HepG2 (cell line): ENCODE measurements at regions not wholly inside any gene's neighbourhood (a gene's known extent, or its start where the extent isn't known, plus 50 kb on each side); places are given as distances from the start of the nearest gene placed in this dataset.

ENCODE experiments used
- MAFG ChIP-seq: sonication (generic); formaldehyde crosslinking; IDR thresholded peaks from 2 replicates; pipeline ENCODE4 v1.5.1; 2020; ENCODE audit warnings: mild to moderate bottlenecking, missing genetic modification reagents
- POLR2AphosphoS5 ChIP-seq: IDR thresholded peaks from 2 replicates; pipeline ENCODE4 v1.6.1; 2012; ENCODE audit warnings: low read depth, low read length
- STAT5B ChIP-seq: sonication (generic); formaldehyde crosslinking; IDR thresholded peaks from 2 replicates; pipeline ENCODE4 v1.4.0; 2020; ENCODE audit warnings: missing genetic modification reagents
- ZBTB38 ChIP-seq: sonication (generic); formaldehyde crosslinking; IDR thresholded peaks from 2 replicates; pipeline ENCODE4 v1.5.1; 2020; ENCODE audit warnings: mild to moderate bottlenecking, missing genetic modification reagents
- ZBTB8A ChIP-seq: sonication (generic); formaldehyde crosslinking; IDR thresholded peaks from 2 replicates; pipeline ENCODE4 v1.4.0; 2020; ENCODE audit warnings: mild to moderate bottlenecking, low read depth, missing genetic modification reagents, borderline replicate concordance
- TF ChIP-seq, protein P1 (sequence below), 2 experiments: IDR thresholded peaks; 2 replicates each; pipeline ENCODE4 v1.6.1; 2011 to 2012; ENCODE audit warnings: low read length in 2 of 2, borderline replicate concordance in 1 of 2, low read depth in 1 of 2, mild to moderate bottlenecking in 1 of 2, moderate library complexity in 1 of 2
- TF ChIP-seq, protein P2 (sequence below), 2 experiments: sonication (generic) in 1 of 2; formaldehyde crosslinking in 1 of 2; IDR thresholded peaks; 2 replicates each; pipeline versions ENCODE4 v1.4.0 to v1.6.1; 2016 to 2020; ENCODE audit warnings: borderline replicate concordance in 1 of 2, low read depth in 1 of 2, mild to moderate bottlenecking in 1 of 2, missing genetic modification reagents in 1 of 2
- TF ChIP-seq, protein P3 (sequence below), 2 experiments: sonication (generic) in 1 of 2; formaldehyde crosslinking in 1 of 2; IDR thresholded peaks; 2 replicates each; pipeline versions ENCODE4 v1.5.1 to v1.6.1; 2011 to 2020; ENCODE audit warnings: borderline replicate concordance in 1 of 2, low read depth in 1 of 2, low read length in 1 of 2, mild to moderate bottlenecking in 1 of 2, missing genetic modification reagents in 1 of 2, moderate library complexity in 1 of 2

DNA sequence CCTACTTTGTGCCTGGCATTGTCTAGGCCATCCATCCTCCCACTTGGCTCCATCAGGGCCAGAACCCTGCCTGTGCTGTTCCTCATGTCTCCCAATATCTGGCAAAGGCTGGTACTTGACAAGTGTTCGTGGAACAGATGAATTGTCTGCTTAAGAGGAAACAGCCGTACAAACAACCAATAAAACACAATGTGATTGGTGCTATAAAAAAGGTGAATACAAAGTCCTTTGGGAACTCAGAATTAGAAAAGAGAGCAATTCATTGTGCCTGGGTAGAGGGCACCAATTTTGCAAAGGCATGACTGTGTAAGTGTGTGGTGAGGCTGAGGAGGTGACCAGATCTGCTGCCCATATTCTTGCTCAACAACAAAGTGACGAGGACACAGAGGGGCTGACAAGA, 164.5 kb upstream of the PPP2R3A start:
- TF ChIP-seq, protein P1, sequence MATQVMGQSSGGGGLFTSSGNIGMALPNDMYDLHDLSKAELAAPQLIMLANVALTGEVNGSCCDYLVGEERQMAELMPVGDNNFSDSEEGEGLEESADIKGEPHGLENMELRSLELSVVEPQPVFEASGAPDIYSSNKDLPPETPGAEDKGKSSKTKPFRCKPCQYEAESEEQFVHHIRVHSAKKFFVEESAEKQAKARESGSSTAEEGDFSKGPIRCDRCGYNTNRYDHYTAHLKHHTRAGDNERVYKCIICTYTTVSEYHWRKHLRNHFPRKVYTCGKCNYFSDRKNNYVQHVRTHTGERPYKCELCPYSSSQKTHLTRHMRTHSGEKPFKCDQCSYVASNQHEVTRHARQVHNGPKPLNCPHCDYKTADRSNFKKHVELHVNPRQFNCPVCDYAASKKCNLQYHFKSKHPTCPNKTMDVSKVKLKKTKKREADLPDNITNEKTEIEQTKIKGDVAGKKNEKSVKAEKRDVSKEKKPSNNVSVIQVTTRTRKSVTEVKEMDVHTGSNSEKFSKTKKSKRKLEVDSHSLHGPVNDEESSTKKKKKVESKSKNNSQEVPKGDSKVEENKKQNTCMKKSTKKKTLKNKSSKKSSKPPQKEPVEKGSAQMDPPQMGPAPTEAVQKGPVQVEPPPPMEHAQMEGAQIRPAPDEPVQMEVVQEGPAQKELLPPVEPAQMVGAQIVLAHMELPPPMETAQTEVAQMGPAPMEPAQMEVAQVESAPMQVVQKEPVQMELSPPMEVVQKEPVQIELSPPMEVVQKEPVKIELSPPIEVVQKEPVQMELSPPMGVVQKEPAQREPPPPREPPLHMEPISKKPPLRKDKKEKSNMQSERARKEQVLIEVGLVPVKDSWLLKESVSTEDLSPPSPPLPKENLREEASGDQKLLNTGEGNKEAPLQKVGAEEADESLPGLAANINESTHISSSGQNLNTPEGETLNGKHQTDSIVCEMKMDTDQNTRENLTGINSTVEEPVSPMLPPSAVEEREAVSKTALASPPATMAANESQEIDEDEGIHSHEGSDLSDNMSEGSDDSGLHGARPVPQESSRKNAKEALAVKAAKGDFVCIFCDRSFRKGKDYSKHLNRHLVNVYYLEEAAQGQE (IDR thresholded peaks at IDR 0.05; ENCODE audit: borderline replicate concordance in 1 of 2, low read depth in 1 of 2, low read length in 2 of 2): no peak
- TF ChIP-seq POLR2AphosphoS5 (no peak), ZBTB38 (CRISPR knock-in tag) (no peak), ZBTB8A (no peak), MAFG (CRISPR knock-in tag) (no peak), STAT5B (CRISPR knock-in tag) (no peak)
- TF ChIP-seq, protein P2, sequence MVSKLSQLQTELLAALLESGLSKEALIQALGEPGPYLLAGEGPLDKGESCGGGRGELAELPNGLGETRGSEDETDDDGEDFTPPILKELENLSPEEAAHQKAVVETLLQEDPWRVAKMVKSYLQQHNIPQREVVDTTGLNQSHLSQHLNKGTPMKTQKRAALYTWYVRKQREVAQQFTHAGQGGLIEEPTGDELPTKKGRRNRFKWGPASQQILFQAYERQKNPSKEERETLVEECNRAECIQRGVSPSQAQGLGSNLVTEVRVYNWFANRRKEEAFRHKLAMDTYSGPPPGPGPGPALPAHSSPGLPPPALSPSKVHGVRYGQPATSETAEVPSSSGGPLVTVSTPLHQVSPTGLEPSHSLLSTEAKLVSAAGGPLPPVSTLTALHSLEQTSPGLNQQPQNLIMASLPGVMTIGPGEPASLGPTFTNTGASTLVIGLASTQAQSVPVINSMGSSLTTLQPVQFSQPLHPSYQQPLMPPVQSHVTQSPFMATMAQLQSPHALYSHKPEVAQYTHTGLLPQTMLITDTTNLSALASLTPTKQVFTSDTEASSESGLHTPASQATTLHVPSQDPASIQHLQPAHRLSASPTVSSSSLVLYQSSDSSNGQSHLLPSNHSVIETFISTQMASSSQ (IDR thresholded peaks at IDR 0.05; ENCODE audit: low read depth): no peak
- TF ChIP-seq, protein P2 (CRISPR knock-in tag; IDR thresholded peaks at IDR 0.05; ENCODE audit: borderline replicate concordance): no peak
- TF ChIP-seq, protein P3, sequence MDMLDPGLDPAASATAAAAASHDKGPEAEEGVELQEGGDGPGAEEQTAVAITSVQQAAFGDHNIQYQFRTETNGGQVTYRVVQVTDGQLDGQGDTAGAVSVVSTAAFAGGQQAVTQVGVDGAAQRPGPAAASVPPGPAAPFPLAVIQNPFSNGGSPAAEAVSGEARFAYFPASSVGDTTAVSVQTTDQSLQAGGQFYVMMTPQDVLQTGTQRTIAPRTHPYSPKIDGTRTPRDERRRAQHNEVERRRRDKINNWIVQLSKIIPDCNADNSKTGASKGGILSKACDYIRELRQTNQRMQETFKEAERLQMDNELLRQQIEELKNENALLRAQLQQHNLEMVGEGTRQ (IDR thresholded peaks at IDR 0.05; ENCODE audit: low read depth, low read length): no peak
- TF ChIP-seq, protein P3 (CRISPR knock-in tag; IDR thresholded peaks at IDR 0.05; ENCODE audit: borderline replicate concordance): no peak
